Tibial artery (tissue), 4 donors: ENCODE measurements at regions not wholly inside any gene's neighbourhood (a gene's known extent, or its start where the extent isn't known, plus 50 kb on each side); places are given as distances from the start of the nearest gene placed in this dataset.

Experiments used
- DNase-seq, 2 donors: peaks; one replicate each; pipeline ENCODE4 v3.0.0-alpha.2; 2019
- H3K27ac ChIP-seq, 2 donors: fragments of 200-600 bp; sonication (generic) in 1 of 2; 1 replicate in 1 of 2; 2 replicates in 1 of 2; pipeline ENCODE4 v1.5.1; 2018 to 2019; ENCODE audit warnings: mild to moderate bottlenecking in 1 of 2
- H3K27me3 ChIP-seq, 2 donors: fragments of 200-600 bp; sonication (generic) in 1 of 2; one replicate each; pipeline versions ENCODE4 v1.5.1 to v1.6.0; 2016 to 2019
- H3K36me3 ChIP-seq, 3 donors: fragments of 200-600 bp; sonication (generic) in 2 of 3; one replicate each; pipeline ENCODE4 v1.5.1; 2016 to 2019; ENCODE audit warnings: mild to moderate bottlenecking in 2 of 3
- H3K4me1 ChIP-seq, 4 donors: fragments of 200-600 bp; sonication (generic) in 2 of 4; 1 replicate in 3 of 4; 2 replicates in 1 of 4; pipeline ENCODE4 v1.5.1; 2016 to 2019
- H3K4me3 ChIP-seq, 2 donors: fragments of 200-600 bp; sonication (generic) in 1 of 2; 1 replicate in 1 of 2; 2 replicates in 1 of 2; pipeline ENCODE4 v1.5.1; 2018 to 2019; ENCODE audit warnings: mild to moderate bottlenecking in 2 of 2
- H3K9me3 ChIP-seq, 3 donors: fragments of 200-600 bp; sonication (generic) in 1 of 3; one replicate each; pipeline ENCODE4 v1.5.1; 2016 to 2019
- CTCF ChIP-seq, 2 experiments: fragments of 200-600 bp in 1 of 2; fragments of 450-650 bp in 1 of 2; IDR thresholded peaks; one replicate each; pipeline ENCODE4 v1.5.1; 2017 to 2019; ENCODE audit warnings: antibody characterized with exemption in 2 of 2, mild to moderate bottlenecking in 1 of 2, moderate library complexity in 1 of 2
- intact Hi-C: fragments of 100-400 bp; cut with DNase I; formaldehyde crosslinking; loops from one replicate; pipeline ENCODE4 v1.15.0; 2023; ENCODE audit warnings: low total_unique reads

- intact Hi-C loops: no loop called here
- H3K9me3 ChIP-seq: no peaks in the 10 kb centered on the region
- no peaks in the 10 kb centered on the region for H3K4me1 ChIP-seq
- H3K36me3 ChIP-seq: no peaks in the 10 kb centered on the region
- TF ChIP-seq CTCF (IDR thresholded peaks at IDR 0.05): no peak
- DNase-seq: no peak
- no peak overlapping the region for H3K27ac ChIP-seq
- H3K4me3 ChIP-seq: no peak overlapping the region
- no peaks in the 10 kb centered on the region for H3K27me3 ChIP-seq
Observed at GRCh38 chr18:23397907-23398306, 55.2 kb upstream of the RIOK3 start.

- no peaks in the 10 kb centered on the region for H3K27me3 ChIP-seq
- TF ChIP-seq CTCF (IDR thresholded peaks at IDR 0.05): no peak
- H3K4me3 ChIP-seq: no peak overlapping the region
- DNase-seq: no peak
- no peaks in the 10 kb centered on the region for H3K4me1 ChIP-seq
- H3K27ac ChIP-seq: no peak overlapping the region
- no peaks in the 10 kb centered on the region for H3K9me3 ChIP-seq
- intact Hi-C loops: no loop called here
- no peaks in the 10 kb centered on the region for H3K36me3 ChIP-seq
Observed at GRCh38 chr18:23398401-23398800, 54.7 kb upstream of the RIOK3 start.

GRCh38 chr18:23399067-23399466 is 54.0 kb upstream of the RIOK3 start:
- H3K4me3 ChIP-seq: no peak overlapping the region
- no peaks in the 10 kb centered on the region for H3K4me1 ChIP-seq
- H3K9me3 ChIP-seq: no peaks in the 10 kb centered on the region
- H3K27me3 ChIP-seq: no peaks in the 10 kb centered on the region
- no peak for DNase-seq
- no peak for TF ChIP-seq CTCF (IDR thresholded peaks at IDR 0.05)
- H3K36me3 ChIP-seq: no peaks in the 10 kb centered on the region
- no peak overlapping the region for H3K27ac ChIP-seq
- intact Hi-C loops: no loop called here

DNA sequence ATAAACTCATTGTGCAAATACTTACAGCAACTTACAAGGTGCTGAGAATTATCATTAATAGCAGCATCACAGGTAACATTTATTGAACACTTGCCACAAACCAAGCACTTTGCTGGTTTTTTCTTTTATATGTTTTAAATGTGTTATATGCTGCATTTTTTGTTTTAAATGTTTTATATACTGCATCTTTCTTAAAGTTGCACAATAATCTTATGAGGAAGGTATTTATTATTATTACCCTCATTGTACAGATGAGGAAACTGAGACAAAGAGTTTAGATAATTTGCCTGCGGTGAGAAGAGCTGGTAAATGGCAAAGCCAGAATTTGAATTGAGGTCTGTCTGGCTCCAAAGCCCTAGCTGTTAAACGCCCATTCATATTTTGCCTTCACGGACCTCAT is 52.2 kb upstream of the RIOK3 start:
- TF ChIP-seq CTCF (IDR thresholded peaks at IDR 0.05): no peak
- H3K9me3 ChIP-seq: no peaks in the 10 kb centered on the region
- H3K4me1 ChIP-seq: no peaks in the 10 kb centered on the region
- no peak overlapping the region for H3K27ac ChIP-seq
- no peaks in the 10 kb centered on the region for H3K27me3 ChIP-seq
- H3K36me3 ChIP-seq: no peaks in the 10 kb centered on the region
- intact Hi-C loops: no loop called here
- no peak overlapping the region for H3K4me3 ChIP-seq
- no peak for DNase-seq

- no peaks in the 10 kb centered on the region for H3K9me3 ChIP-seq
- TF ChIP-seq CTCF (IDR thresholded peaks at IDR 0.05): no peak
- no peaks in the 10 kb centered on the region for H3K27me3 ChIP-seq
- no peak overlapping the region for H3K27ac ChIP-seq
- DNase-seq: no peak
- no peaks in the 10 kb centered on the region for H3K4me1 ChIP-seq
- no peak overlapping the region for H3K4me3 ChIP-seq
- intact Hi-C loops: no loop called here
- no peaks in the 10 kb centered on the region for H3K36me3 ChIP-seq
Observed at GRCh38 chr18:23401400-23402347, 51.4 kb upstream of the RIOK3 start.
